Stimulated activated CD4-positive, alpha-beta T cell treated with anti-CD3 and anti-CD28 coated beads, Interleukin-4, amount 100 ng/mL, for 1 hour (primary cell): ENCODE measurements at regions not wholly inside any gene's neighbourhood (a gene's known extent, or its start where the extent isn't known, plus 50 kb on each side); places are given as distances from the start of the nearest gene placed in this dataset.

Experiments used
- DNase-seq: peaks from one replicate; pipeline ENCODE4 v3.0.0-alpha.2; 2020

DNA sequence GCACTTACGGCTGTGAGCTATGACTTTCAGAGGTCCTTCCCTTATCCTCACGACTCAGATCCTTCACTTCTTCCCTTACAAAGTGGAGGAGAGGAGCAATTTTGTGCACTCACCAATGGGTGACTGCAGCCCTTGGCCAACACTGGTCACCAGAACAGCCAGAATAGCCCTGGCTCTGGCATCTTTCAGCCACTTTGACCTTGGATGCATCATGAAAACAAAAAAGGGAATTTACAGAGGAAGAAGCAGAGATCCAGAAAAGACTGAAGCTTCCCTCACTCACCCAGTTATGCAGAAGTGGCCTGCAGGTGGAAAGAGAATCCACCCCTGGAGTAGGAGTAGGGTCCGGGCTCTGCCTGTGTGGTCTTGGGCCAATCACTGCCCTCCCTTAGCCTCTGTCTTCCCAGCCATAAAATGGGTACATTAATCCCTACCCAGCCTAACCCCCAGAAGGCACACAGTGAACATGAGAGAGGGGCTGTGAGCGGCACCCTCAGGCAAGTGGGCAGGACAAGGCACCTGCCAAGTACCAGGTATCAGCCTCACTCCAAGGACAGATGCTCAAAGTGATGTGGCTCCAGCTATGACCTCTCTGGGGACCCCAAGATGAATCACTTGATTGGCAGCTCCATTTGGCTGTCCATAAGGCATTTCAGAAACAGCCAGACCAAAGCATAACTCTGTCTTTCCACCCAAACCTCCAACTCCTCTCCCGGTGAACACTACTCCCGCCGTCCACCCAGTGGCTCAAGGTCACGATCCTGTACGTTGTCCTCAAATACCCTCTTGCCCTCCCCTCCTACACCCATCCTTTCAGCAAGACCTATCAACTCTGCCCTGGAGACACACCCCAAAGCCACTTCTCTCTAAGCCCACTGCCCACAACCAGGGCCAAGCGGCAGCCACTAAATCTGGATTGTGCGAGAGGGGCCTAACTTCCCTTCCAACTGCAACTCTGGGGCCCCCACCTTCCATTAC is 129.8 kb upstream of the ZMIZ1 start:
- DNase-seq: no peak

DNA sequence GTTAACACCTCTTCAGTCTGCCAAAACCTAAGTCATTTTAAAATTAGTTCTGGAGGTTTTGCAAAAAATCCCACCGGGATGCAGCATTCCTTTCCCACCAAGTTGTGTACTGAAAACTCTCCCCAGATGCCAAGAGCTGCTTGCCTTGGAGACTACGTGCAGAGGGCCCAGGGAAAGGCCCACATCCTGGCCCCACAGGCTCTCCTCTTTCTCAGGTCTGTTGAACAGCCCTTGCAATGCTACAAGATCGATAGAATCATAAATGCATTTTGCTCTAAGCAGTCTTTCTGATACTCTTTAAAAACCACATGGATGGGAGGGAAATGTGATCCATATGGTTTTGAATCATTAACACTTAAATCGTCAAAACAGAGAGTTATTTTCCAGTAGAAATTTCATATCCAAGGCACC is 126.7 kb upstream of the ZMIZ1 start:
- DNase-seq: no peak

DNA sequence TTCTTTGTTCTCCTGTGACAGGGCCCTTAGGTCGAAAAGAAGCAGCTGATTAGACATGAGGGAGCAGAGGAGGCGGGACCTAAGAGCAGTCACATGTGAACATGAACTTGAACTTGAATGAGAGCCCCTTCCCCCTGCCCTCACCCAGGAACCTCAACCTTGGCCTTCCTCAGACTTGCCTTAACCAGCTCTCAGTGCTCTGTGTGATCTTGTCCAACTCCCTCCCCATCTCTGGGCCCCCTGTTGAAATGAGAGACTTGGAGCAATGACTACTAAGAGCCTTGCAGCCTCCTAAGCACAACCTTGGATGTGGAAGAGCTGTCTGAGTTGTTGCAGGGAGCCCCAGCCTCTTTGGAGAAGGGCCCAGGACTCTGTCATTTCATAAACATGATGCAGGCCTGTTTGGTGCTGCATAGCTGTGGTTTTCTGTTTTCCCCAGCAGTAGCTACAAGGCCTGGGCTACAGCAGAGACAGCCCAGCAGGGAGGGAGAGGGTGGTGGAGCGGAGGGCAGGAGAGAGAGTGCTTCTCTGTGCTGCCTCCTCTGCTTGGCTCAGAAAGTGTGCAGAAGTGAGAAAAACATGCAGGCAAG is 123.9 kb upstream of the ZMIZ1 start:
- no peak for DNase-seq

DNA sequence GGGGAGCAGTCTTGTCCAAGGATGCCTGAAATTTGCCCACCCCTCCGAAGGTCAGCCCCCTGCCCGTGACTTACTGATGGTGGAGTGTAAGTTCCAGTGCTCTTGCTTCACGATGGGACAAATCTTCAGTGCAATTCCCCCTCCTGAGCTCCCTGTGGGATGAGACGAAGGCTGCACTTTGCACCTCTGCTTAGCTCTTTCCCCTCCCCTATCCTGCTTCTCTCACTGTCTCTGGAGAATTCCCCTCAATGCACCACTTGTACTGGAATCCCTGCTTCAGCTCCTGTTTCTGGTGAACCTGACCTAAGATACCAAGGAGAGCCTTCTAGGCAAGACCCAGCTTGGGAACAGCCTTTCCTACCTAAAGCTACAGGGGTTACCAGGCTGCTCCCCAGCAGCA is 122.9 kb upstream of the ZMIZ1 start:
- no peak for DNase-seq

DNA sequence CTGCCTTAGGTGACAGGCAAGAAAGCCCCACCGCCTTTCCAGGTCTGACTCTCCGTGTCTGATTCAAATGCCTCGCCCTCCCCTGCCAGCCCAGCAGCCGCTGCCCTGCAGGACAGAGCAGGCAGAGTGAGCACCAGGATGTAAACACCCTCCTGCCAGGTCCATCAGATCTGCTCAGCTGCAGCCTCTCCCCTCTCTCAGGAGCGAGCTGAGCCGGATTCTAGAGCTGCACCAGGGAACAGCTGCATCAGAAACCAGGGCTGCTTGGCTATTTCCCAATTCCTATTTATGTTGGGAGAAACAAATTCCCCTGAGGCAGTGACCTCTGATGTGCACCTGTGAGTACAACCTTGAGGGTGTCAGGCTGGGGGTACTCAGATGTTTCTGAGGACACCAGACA is 121.5 kb upstream of the ZMIZ1 start:
- no peak for DNase-seq

DNA sequence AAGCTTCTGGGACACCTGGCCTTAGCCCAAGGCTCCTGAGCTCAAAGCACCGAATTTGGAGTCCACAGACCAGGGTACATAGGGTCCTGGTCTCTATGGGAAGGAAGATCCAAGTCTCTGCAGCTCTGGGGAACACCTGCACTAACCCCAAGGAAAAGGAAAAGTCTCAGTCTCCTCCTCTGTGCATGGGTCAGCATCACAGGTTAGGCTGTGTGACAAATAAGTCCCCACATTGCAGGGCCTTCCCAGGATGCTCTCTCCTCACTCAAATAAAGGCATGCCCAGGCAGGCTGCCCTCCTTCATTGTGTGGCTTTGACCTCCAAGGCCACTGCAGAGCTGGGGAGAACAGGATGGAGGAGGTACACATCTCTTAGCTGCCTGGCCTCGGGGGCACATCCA is 121.0 kb upstream of the ZMIZ1 start:
- DNase-seq: no peak

DNA sequence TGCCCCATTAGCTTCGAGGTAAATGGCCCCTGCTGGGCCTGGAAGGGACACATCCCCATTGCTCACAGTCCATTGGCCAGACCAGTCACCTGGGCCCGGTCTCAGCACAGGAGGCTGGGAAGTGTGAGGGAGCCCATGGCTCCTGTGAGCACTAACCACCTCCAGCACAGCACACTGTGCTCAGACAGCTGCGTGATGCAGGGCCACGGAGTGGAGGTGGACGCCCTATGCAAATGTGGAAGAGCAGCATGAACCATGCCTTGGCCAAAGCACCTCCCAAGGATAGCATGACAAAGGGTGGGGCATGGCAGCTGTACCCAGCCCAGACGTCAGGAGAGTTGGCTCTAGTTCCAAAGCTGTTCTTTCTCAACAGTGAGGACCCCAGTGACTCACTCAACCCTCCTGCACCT is 120.1 kb upstream of the ZMIZ1 start:
- no peak for DNase-seq

DNA sequence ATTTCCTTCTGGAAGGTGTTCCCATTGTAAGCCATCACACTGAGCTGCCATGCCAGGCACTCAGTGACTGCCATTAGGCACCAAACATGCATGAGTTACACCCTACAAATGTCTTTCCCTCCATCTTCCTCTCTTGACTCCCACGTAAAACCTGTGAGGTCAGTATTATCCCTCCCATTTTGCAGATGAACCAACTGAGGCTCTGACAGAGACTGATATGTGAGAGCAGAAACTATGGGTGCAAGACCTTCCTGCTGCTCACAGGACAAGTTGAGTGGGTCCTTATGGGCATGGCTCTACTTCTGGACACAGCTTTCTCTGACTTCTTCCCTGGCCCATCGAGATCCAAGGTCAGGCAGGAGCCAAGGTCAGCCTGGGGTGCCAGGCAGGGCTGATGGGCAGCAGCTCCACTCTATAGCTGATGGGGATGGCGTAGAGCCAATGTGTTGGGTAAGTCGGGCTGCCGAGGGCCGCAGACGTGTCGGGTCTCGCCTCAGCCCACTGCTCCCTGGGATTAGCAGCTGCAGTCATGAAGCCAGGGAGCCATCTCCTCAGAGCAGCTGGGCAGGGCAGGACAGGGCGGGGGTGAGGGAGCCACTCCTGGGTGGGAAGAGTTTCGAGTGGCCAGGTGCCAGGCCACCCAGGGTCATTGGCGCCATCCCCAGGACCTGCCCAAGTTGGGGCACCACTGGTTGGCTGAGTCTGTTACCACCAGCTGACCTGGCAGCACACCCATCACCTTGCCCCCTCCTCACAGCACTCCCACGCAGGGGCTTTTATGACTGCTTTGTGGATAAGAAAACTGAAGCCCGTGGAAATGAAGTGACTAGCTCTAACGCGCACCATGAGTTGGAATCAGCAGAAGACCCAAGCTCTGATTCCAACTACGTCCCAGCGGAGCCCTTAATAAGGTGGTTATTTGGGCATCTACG is 117.8 kb upstream of the ZMIZ1 start:
- no peak for DNase-seq

DNA sequence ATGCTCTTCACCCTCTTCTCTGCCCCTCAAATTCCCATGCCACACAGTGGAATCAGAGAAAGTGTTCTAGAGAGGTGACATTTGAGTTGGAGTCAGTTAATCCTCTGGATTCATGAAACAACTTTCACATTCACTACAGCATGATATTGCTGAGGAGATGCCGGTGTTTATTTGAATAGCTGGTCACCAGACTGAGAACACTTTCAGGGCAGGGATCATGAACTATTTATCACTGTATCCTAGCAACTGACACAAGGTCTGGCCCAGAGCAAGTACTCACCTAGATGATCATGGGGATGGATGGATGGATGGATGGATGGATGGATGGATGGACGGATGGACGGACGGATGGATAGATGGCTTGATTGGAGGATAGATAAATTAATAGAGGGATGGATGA is 116.7 kb upstream of the ZMIZ1 start:
- DNase-seq: no peak

DNA sequence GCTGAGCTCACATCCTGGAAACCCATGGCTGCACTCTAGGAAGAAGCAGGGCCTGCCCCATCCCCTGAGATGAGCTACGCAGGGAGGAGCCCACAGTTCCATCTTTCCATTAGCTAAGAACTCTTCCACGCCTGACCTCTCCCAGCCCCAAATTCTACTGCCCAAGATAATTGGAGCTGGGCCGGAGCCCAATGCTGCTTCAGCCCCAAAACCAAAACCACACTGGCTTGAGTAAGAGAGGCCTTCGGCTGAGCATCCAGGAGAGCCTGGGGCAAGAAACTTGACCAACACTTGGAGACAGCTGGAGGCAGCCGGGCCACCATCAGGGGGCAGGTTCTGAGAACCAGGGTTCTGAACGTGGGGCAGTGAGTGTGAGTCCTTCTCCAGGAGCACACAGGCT is 116.1 kb upstream of the ZMIZ1 start:
- no peak for DNase-seq

DNA sequence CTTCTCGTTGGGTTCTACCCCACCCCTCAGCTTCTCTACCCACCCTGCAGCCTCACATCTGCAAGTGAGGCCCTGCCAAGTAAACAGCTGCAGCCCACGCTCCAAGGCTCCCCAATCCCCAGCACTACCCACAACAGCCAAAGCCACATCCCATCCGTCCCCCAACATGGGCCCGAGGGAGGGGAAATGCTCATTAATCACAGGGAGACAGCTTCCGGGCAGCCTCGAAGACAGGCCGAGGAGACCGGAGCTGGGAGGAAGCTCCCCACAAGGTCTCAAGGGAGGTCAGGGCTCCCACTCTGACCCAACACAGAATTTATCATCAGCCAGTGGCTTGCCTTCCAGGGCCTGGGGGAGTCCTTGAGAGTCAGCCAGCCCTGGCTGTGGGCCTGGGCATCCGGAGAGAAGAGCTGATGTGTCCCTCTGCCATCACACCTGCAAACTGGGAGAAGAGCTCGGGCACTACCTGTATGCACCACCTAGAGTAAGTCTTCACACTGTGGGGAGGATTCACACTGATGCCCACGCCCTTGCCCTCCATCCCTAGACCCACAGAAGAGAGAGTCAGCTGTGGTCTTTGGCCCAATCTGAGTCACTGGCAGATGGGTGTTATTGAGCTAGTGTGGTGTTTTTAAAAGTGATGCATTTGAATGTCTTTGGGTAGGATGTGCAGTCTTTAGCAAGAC is 115.5 kb upstream of the ZMIZ1 start:
- no peak for DNase-seq

DNA sequence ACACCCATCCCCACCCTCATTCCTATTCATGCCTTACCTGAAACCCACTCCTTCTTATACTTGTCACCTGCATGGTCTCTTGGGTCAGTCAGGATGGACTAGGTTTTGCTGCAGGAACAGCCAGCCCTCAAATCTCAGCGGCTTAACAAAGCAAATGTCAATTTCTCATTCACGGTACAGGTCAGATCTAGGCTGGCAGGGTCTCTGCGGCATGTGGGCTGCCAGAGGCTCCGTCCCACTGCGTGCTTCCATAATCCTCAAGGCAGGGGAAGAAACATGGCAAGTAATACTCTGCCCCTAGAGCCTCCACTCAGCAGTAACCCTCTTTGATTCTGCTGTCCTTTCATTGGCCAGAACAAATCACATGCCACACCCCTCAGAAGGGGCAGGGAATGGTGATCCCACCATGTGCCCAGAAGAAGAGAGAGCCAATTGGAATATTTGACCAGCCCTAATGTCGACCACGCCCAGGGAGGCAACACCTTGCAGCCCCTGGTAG is 114.9 kb upstream of the ZMIZ1 start:
- no peak for DNase-seq

DNA sequence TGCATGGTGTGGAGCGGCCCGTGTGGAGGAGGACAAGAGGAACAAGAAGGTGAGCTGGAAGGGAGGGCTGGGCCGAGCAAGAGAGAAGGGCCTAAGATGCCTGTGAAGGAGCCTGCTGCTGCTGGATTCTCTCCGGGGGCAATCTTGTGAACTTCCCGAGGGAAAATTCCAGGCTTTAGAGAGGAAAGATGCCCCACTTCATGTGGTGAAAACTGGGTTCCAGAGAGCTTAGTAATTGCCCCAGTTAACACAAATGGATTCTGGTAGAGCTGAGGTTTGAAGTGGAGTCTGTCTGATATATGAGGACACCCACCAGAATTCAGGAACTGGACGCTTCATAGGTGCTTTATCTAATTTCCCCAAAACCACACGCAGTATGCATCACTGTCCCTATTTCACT is 114.1 kb upstream of the ZMIZ1 start:
- DNase-seq: no peak

DNA sequence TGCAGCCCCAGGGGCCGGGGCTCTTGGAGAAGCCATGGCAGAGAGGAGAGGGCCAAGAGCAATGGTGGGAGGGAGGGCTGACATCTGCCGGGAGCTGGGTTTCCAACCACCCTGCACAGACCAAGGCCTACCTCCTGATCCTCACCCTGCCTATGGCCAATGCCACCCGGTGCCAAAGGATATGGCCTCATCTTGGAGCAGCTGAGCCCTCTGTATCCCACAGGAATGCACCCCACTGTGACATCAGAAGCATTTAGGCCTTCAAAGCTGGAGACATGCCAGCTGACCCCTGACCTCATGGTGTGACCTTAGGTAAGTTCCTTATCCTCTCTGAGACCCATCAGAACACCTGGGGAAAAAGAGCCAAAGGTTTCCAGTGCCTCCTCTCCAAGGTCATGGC is 113.6 kb upstream of the ZMIZ1 start:
- DNase-seq: no peak

DNA sequence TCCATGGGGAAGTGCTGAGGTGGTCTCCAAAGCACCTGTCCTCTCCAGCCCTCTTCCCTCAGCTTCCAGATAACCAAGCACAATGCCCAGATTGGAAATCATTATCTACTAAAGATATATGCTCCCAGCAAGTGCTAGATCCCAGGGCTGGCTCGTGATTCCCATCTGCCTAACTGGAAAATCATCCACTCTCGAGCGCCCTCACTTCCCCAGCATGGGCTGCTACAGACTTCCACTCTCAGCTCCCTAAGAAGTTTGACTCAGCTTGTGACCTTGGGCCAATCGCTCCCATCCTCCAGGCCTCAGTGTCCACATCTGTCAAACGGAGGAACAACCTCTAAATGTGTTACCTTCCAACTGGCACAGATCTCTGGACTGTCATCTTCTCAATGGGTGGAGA is 112.4 kb upstream of the ZMIZ1 start:
- DNase-seq: no peak

DNA sequence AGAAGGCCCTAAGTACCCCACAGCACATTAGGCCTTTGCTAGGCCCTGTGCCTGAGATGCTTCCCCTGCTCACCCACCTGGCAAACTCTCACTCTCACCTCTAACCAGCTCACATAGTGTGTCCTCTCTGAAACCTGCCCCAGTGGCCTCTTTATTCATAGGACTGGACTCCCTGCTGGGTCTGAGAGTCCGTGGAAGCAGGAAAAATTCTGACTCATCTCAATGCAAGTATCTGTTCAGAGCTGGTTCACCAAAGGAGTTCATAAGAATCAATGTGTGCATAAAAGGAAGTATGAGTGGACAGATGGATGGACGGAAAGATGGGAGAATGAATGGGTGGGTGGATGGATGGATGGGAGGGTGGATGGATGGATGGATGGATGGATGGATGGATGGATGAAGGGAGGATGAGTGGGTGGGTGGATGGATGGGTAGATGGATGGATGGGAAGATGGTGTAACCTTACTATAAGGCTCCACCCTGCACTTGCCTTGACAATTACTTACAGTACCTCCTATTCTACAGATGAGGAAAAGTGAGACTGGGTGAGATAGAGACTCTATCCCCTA is 111.2 kb upstream of the ZMIZ1 start:
- DNase-seq: no peak

DNA sequence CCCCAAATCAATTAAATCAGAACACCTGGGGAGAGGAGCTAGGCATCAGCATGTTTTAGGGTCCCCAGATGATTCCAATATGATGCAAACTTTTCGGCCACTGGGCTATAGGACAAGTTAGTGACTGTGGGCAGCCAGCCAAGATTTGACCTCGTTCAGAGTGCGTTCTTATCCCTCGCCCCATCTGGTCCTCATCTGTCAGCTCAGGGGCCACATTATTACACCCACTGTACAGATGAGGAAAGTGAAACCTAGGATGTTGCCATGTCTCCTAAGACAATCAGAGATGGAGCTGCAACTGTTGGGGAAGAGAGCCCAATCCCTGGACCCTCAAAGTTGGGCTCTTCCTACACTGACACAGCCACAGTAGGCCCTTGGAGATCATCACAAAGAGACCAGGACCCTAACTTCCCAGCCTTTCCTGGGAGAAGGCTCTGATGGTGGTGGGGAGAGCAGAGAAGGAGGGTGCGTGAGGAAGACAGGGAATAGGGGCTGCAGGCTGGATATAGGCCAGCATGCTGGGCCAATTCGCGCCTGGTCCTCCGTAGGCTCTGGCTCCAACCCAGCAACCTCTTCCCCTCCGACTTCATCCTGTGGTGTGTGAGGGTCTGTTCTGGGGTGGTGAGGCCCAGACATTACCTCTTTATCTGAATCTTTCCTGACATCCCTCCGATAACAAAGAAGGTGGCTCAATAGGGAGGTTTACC is 109.4 kb upstream of the ZMIZ1 start:
- no peak for DNase-seq

DNA sequence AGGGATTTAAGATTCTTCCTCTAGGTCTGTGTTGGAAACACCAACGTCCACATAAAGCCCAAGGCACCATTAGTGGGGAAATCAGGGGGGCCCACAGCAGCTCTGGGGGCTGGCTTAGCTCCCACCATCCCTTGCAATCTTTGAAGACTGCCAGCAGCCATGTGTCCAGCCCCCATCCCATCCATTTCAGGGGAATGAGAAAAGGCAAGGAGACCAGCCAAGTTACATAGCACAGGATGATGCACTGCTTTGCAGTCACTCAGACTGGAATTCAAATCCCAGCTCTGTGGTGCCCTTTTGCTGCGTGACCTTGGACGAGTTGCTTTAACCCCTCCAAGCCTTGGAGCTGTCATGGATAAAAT is 108.9 kb upstream of the ZMIZ1 start:
- DNase-seq: no peak

DNA sequence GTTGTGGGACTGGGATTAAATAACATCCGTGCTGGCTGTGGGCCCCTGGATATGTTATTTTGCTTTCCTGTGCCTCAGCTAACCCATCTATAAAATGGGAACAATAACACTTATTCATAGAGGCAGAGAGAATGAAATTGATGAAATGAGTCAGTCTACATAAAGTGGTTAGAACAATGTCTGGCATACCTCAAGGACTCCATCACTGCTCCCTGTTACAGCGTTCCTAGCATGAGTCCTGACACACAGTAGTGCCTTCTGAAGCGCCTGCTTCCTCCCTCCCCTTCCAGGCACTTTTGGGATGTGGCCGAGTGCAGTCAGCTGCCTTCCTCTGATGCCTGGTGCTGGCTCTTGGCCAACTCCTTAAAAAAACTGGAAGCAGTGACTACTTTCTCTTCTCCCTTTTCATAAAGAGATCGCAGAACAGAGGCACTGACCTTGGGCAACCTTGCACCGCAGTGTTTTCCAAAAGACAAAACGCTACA is 108.4 kb upstream of the ZMIZ1 start:
- DNase-seq: no peak

DNA sequence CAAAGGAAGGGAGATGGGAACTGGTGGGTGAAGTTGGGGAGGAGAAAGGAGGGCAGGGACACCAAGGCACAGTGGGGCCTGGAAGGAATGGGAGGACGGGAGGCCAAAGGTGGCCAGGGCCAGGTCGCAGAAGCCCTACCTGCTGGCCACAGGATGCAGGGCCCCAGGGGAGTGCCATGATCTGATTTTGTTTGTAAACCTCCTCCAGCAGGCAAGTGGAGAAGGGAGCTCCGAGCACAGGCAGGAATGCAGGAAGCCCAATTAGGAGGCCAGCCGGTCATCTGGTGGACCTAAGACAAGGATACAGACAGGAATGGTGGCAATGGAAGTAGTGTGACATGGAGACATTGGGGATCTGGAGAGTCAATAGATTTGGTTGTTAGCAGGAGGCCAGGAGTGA is 107.0 kb upstream of the ZMIZ1 start:
- no peak for DNase-seq
